Endothelial cell (in vitro differentiated cells): ENCODE measurements at regions not wholly inside any gene's neighbourhood (a gene's known extent, or its start where the extent isn't known, plus 50 kb on each side); places are given as distances from the start of the nearest gene placed in this dataset.

Experiments
- DNase-seq: peaks from one replicate; pipeline ENCODE4 v3.0.0; 2021; ENCODE audit warnings: low spot score
- H3K27ac Mint-ChIP-seq: one replicate; pipeline ENCODE4 v1.8.0; 2021; ENCODE audit warnings: mixed read lengths, inconsistent platforms; ENCODE audit not compliant: unreplicated experiment
- H3K27me3 Mint-ChIP-seq: one replicate; pipeline ENCODE4 v1.8.0; 2021; ENCODE audit warnings: mild to moderate bottlenecking, moderate library complexity, mixed read lengths, inconsistent platforms; ENCODE audit not compliant: unreplicated experiment
- H3K36me3 Mint-ChIP-seq: one replicate; pipeline ENCODE4 v1.8.0; 2021; ENCODE audit warnings: mild to moderate bottlenecking, low read depth, mixed read lengths, inconsistent platforms; ENCODE audit not compliant: unreplicated experiment
- H3K4me1 Mint-ChIP-seq: one replicate; pipeline ENCODE4 v1.8.0; 2021; ENCODE audit warnings: mild to moderate bottlenecking, mixed read lengths, inconsistent platforms; ENCODE audit not compliant: unreplicated experiment
- H3K4me3 Mint-ChIP-seq: one replicate; pipeline ENCODE4 v1.8.0; 2021; ENCODE audit warnings: mild to moderate bottlenecking, mixed read lengths, inconsistent platforms; ENCODE audit not compliant: unreplicated experiment
- H3K9me3 Mint-ChIP-seq: one replicate; pipeline ENCODE4 v1.8.0; 2021; ENCODE audit warnings: mixed read lengths, inconsistent platforms; ENCODE audit not compliant: unreplicated experiment
- CTCF ChIP-seq: fragments of 200-600 bp; sonication (generic); IDR thresholded peaks from one replicate; pipeline ENCODE4 v1.5.0; 2021; ENCODE audit warnings: antibody characterized with exemption; ENCODE audit not compliant: unreplicated experiment

GRCh38 chr18:55844382-55844781 is 256.4 kb upstream of the TCF4 start:
- H3K27me3 Mint-ChIP-seq: no peaks in the 10 kb centered on the region
- TF ChIP-seq CTCF: no peak
- peaks cover 5% of the 10 kb centered on the region for H3K36me3 Mint-ChIP-seq
- H3K27ac Mint-ChIP-seq: no peak overlapping the region
- H3K4me1 Mint-ChIP-seq: no peaks in the 10 kb centered on the region
- H3K4me3 Mint-ChIP-seq: no peak overlapping the region
- no peaks in the 10 kb centered on the region for H3K9me3 Mint-ChIP-seq
- DNase-seq: no peak

GRCh38 chr18:55841314-55841713 is 253.3 kb upstream of the TCF4 start:
- Mint-ChIP-seq H3K9me3 (no peaks in the 10 kb centered on the region), H3K36me3 (peaks cover 5% of the 10 kb centered on the region), H3K27ac (no peak overlapping the region), H3K4me3 (no peak overlapping the region), H3K27me3 (no peaks in the 10 kb centered on the region), H3K4me1 (no peaks in the 10 kb centered on the region)
- no peak for DNase-seq
- no peak for TF ChIP-seq CTCF

- no peak for TF ChIP-seq CTCF
- Mint-ChIP-seq H3K36me3 (peaks cover 5% of the 10 kb centered on the region), H3K27me3 (no peaks in the 10 kb centered on the region), H3K27ac (no peak overlapping the region), H3K9me3 (no peaks in the 10 kb centered on the region), H3K4me3 (no peak overlapping the region), H3K4me1 (no peaks in the 10 kb centered on the region)
- DNase-seq: no peak
These were observed 252.7 kb upstream of the TCF4 start for GRCh38 chr18:55840601-55841170.

GRCh38 chr18:55839343-55839742 is 251.4 kb upstream of the TCF4 start:
- no peaks in the 10 kb centered on the region for H3K4me1 Mint-ChIP-seq
- H3K9me3 Mint-ChIP-seq: no peaks in the 10 kb centered on the region
- H3K4me3 Mint-ChIP-seq: no peak overlapping the region
- no peak overlapping the region for H3K27ac Mint-ChIP-seq
- no peak for TF ChIP-seq CTCF
- H3K36me3 Mint-ChIP-seq: peaks cover 5% of the 10 kb centered on the region
- DNase-seq: no peak
- H3K27me3 Mint-ChIP-seq: no peaks in the 10 kb centered on the region

GRCh38 chr18:55838841-55839240 is 250.8 kb upstream of the TCF4 start:
- H3K36me3 Mint-ChIP-seq: peaks cover 5% of the 10 kb centered on the region
- no peaks in the 10 kb centered on the region for H3K4me1 Mint-ChIP-seq
- no peak overlapping the region for H3K4me3 Mint-ChIP-seq
- H3K27me3 Mint-ChIP-seq: no peaks in the 10 kb centered on the region
- H3K27ac Mint-ChIP-seq: no peak overlapping the region
- TF ChIP-seq CTCF: no peak
- H3K9me3 Mint-ChIP-seq: no peaks in the 10 kb centered on the region
- DNase-seq: no peak
